ENCODE measurements at regions not wholly inside any gene's neighbourhood (a gene's known extent, or its start where the extent isn't known, plus 50 kb on each side); places are given as distances from the start of the nearest gene placed in this dataset.
"Not testable (repeated sequence)": the region's sequence is repeated elsewhere in the genome, so short reads cannot be mapped to it uniquely, and the experiment has no call there.

DNA sequence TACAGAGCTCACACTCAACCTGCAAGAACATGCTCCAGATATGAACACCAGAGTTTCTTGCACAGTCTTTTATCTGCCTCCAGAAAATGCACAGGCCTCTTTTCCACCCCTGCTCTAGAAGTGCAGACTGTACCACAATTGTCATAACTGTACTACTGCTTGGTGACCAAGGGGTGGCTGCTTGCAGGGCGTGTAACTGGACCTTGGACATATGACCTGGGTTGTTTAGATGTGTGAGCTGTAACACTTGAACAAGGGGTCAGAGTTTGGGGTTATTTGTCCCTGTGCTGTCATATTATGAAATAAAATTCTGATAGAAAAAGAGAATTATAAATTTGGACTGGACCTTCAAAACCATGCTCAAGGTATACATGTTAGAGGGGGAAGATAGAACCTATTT is 1185.5 kb downstream of the FAM181B start:
- H3K36me3 ChIP-seq (ENCODE audit: control insufficient read depth in 1 of 2, insufficient read depth in 2 of 2, low read length in 2 of 2), result no peaks in the 10 kb centered on the region
- H3K27ac ChIP-seq (ENCODE audit: low read depth, low read length), result no peak overlapping the region
- H3K23ac ChIP-seq (ENCODE audit: low read length), result no peak overlapping the region
- no peaks in the 10 kb centered on the region for H3K4me1 ChIP-seq (ENCODE audit: control insufficient read depth in 1 of 2, insufficient read depth in 2 of 2, low read length in 2 of 2)
- H2AFZ ChIP-seq (ENCODE audit: insufficient read depth, low read length, poor library complexity), result no peak overlapping the region
- no peak overlapping the region for H2BK120ac ChIP-seq (ENCODE audit: insufficient read depth, low read length, poor library complexity)
- no peak overlapping the region for H3K18ac ChIP-seq (ENCODE audit: low read length)
- H3K9me3 ChIP-seq (ENCODE audit: insufficient read depth, low read depth, low read length), result no peaks in the 10 kb centered on the region
- H3K14ac ChIP-seq (ENCODE audit: low read length), result no peak overlapping the region
- no peak overlapping the region for H4K8ac ChIP-seq (ENCODE audit: low read depth, low read length)
- no peak overlapping the region for H4K91ac ChIP-seq (ENCODE audit: low read depth, low read length)
- no peak overlapping the region for H2AK5ac ChIP-seq (ENCODE audit: low read length)
- DNase-seq, result no peak
- H2BK12ac ChIP-seq (ENCODE audit: low read length), result no peak overlapping the region
- H4K12ac ChIP-seq (ENCODE audit: low read depth, low read length), result no peak overlapping the region
- no peaks in the 10 kb centered on the region for H3K79me1 ChIP-seq (ENCODE audit: low read length)
- H3K27me3 ChIP-seq (ENCODE audit: insufficient read depth, low read length), result no peaks in the 10 kb centered on the region
- H2BK5ac ChIP-seq (ENCODE audit: low read depth, low read length, poor library complexity), result no peak overlapping the region
- H3K79me2 ChIP-seq (ENCODE audit: control insufficient read depth, insufficient read depth, low read length, poor library complexity), result no peaks in the 10 kb centered on the region
- H3K4me3 ChIP-seq (ENCODE audit: low read depth, low read length), result no peak overlapping the region
- H3K4me2 ChIP-seq (ENCODE audit: low read length), result no peak overlapping the region
- no peak overlapping the region for H3K9ac ChIP-seq (ENCODE audit: low read length)
- H3K4ac ChIP-seq (ENCODE audit: low read depth, low read length), result no peak overlapping the region
- WGBS (ENCODE audit: extremely low coverage, insufficient coverage, insufficient read length), result no CpG with 5 or more reads among the region's 1 CpG

DNA sequence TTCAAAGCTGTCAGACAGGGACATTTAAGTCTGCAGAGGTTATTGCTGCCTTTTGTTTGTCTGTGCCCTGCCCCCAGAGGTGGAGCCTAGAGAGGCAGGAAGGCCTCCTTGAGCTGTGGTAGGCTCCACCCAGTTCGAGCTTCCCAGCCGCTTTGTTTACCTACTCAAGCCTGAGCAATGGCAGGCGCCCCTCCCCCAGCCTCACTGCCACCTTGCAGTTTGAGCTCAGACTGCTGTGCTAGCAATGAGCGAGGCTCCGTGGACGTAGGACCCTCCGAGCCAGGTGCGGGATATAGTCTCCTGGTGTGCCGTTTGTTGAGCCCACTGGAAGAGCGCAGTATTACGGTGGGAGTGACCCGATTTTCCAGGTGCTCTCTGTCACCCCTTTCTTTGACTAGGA is 1193.9 kb downstream of the FAM181B start:
- not testable (repeated sequence) for H3K14ac ChIP-seq (ENCODE audit: low read length); H3K4me3 ChIP-seq (ENCODE audit: low read depth, low read length); H3K9me3 ChIP-seq (ENCODE audit: insufficient read depth, low read depth, low read length); H3K4me1 ChIP-seq (ENCODE audit: control insufficient read depth in 1 of 2, insufficient read depth in 2 of 2, low read length in 2 of 2); H3K4me2 ChIP-seq (ENCODE audit: low read length); H3K36me3 ChIP-seq (ENCODE audit: control insufficient read depth in 1 of 2, insufficient read depth in 2 of 2, low read length in 2 of 2); H2BK12ac ChIP-seq (ENCODE audit: low read length); H3K4ac ChIP-seq (ENCODE audit: low read depth, low read length); H4K91ac ChIP-seq (ENCODE audit: low read depth, low read length); H3K27me3 ChIP-seq (ENCODE audit: insufficient read depth, low read length); H3K27ac ChIP-seq (ENCODE audit: low read depth, low read length); H2AFZ ChIP-seq (ENCODE audit: insufficient read depth, low read length, poor library complexity); H3K18ac ChIP-seq (ENCODE audit: low read length); DNase-seq; H3K79me1 ChIP-seq (ENCODE audit: low read length); H3K9ac ChIP-seq (ENCODE audit: low read length); H3K23ac ChIP-seq (ENCODE audit: low read length); H2BK120ac ChIP-seq (ENCODE audit: insufficient read depth, low read length, poor library complexity); H4K12ac ChIP-seq (ENCODE audit: low read depth, low read length); H4K8ac ChIP-seq (ENCODE audit: low read depth, low read length); H3K79me2 ChIP-seq (ENCODE audit: control insufficient read depth, insufficient read depth, low read length, poor library complexity); H2BK5ac ChIP-seq (ENCODE audit: low read depth, low read length, poor library complexity); H2AK5ac ChIP-seq (ENCODE audit: low read length)
- no CpG with 5 or more reads among the region's 12 CpGs for WGBS (ENCODE audit: extremely low coverage, insufficient coverage, insufficient read length)

DNA sequence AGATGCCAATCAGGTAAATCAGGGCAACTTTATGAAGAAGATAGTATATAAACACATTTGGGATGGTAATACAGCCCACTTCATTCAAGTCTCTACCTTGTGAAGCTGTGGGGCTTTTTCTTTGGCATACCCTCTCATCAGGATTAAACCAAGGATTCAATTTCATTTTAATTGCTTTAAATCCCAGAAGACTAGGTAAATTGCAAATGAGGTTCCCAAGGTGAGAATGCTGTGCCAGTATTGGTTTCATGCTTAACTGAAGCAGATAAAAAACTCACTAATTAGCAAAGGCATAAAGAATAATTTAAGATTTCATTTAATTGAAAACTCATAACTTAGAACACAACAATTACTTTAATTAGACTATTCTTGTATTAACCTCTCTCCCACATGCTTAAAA is 1218.1 kb downstream of the FAM181B start:
- H2AK5ac ChIP-seq (ENCODE audit: low read length), result no peak overlapping the region
- no peak overlapping the region for H4K12ac ChIP-seq (ENCODE audit: low read depth, low read length)
- H2BK120ac ChIP-seq (ENCODE audit: insufficient read depth, low read length, poor library complexity), result no peak overlapping the region
- H3K9ac ChIP-seq (ENCODE audit: low read length), result no peak overlapping the region
- no peaks in the 10 kb centered on the region for H3K4me1 ChIP-seq (ENCODE audit: control insufficient read depth in 1 of 2, insufficient read depth in 2 of 2, low read length in 2 of 2)
- no peaks in the 10 kb centered on the region for H3K9me3 ChIP-seq (ENCODE audit: insufficient read depth, low read depth, low read length)
- H3K27ac ChIP-seq (ENCODE audit: low read depth, low read length), result no peak overlapping the region
- H3K4me2 ChIP-seq (ENCODE audit: low read length), result no peak overlapping the region
- no peaks in the 10 kb centered on the region for H3K36me3 ChIP-seq (ENCODE audit: control insufficient read depth in 1 of 2, insufficient read depth in 2 of 2, low read length in 2 of 2)
- no peak overlapping the region for H4K91ac ChIP-seq (ENCODE audit: low read depth, low read length)
- no peak overlapping the region for H2BK5ac ChIP-seq (ENCODE audit: low read depth, low read length, poor library complexity)
- H2BK12ac ChIP-seq (ENCODE audit: low read length), result no peak overlapping the region
- H3K27me3 ChIP-seq (ENCODE audit: insufficient read depth, low read length), result no peaks in the 10 kb centered on the region
- no peak overlapping the region for H3K14ac ChIP-seq (ENCODE audit: low read length)
- DNase-seq, result no peak
- H3K23ac ChIP-seq (ENCODE audit: low read length), result no peak overlapping the region
- H3K18ac ChIP-seq (ENCODE audit: low read length), result no peak overlapping the region
- no peaks in the 10 kb centered on the region for H3K79me1 ChIP-seq (ENCODE audit: low read length)
- H3K79me2 ChIP-seq (ENCODE audit: control insufficient read depth, insufficient read depth, low read length, poor library complexity), result no peaks in the 10 kb centered on the region
- H3K4ac ChIP-seq (ENCODE audit: low read depth, low read length), result no peak overlapping the region
- H2AFZ ChIP-seq (ENCODE audit: insufficient read depth, low read length, poor library complexity), result no peak overlapping the region
- no peak overlapping the region for H4K8ac ChIP-seq (ENCODE audit: low read depth, low read length)
- H3K4me3 ChIP-seq (ENCODE audit: low read depth, low read length), result no peak overlapping the region

GRCh38 chr11:81497202-81497804 is 1236.4 kb downstream of the FAM181B start:
- Histone ChIP-seq H2BK12ac (ENCODE audit: low read length) (no peak overlapping the region), H3K4me3 (ENCODE audit: low read depth, low read length) (no peak overlapping the region), H2BK120ac (ENCODE audit: insufficient read depth, low read length, poor library complexity) (no peak overlapping the region), H3K27ac (ENCODE audit: low read depth, low read length) (no peak overlapping the region), H3K4ac (ENCODE audit: low read depth, low read length) (no peak overlapping the region), H3K79me2 (ENCODE audit: control insufficient read depth, insufficient read depth, low read length, poor library complexity) (no peaks in the 10 kb centered on the region), H3K14ac (ENCODE audit: low read length) (no peak overlapping the region), H3K9ac (ENCODE audit: low read length) (no peak overlapping the region), H4K91ac (ENCODE audit: low read depth, low read length) (no peak overlapping the region), H3K23ac (ENCODE audit: low read length) (no peak overlapping the region), H3K18ac (ENCODE audit: low read length) (no peak overlapping the region), H3K4me2 (ENCODE audit: low read length) (no peak overlapping the region), H4K12ac (ENCODE audit: low read depth, low read length) (no peak overlapping the region), H3K79me1 (ENCODE audit: low read length) (no peaks in the 10 kb centered on the region), H4K8ac (ENCODE audit: low read depth, low read length) (no peak overlapping the region), H2BK5ac (ENCODE audit: low read depth, low read length, poor library complexity) (no peak overlapping the region), H3K9me3 (ENCODE audit: insufficient read depth, low read depth, low read length) (no peaks in the 10 kb centered on the region), H2AFZ (ENCODE audit: insufficient read depth, low read length, poor library complexity) (no peak overlapping the region), H3K4me1 (ENCODE audit: control insufficient read depth in 1 of 2, insufficient read depth in 2 of 2, low read length in 2 of 2) (no peaks in the 10 kb centered on the region), H3K27me3 (ENCODE audit: insufficient read depth, low read length) (no peaks in the 10 kb centered on the region), H3K36me3 (ENCODE audit: control insufficient read depth in 1 of 2, insufficient read depth in 2 of 2, low read length in 2 of 2) (no peaks in the 10 kb centered on the region), H2AK5ac (ENCODE audit: low read length) (no peak overlapping the region)
- peak in 1 of 2 donors; percentile 52 for DNase-seq
- no CpG with 5 or more reads among the region's 5 CpGs for WGBS (ENCODE audit: extremely low coverage, insufficient coverage, insufficient read length)

Data from trophoblast cell (in vitro differentiated cells and primary cell).